ENCODE measurements at regions not wholly inside any gene's neighbourhood (a gene's known extent, or its start where the extent isn't known, plus 50 kb on each side); places are given as distances from the start of the nearest gene placed in this dataset.
A peak's percentile ranks its signal among the peaks of the same experiment; 100 is the strongest.

DNA sequence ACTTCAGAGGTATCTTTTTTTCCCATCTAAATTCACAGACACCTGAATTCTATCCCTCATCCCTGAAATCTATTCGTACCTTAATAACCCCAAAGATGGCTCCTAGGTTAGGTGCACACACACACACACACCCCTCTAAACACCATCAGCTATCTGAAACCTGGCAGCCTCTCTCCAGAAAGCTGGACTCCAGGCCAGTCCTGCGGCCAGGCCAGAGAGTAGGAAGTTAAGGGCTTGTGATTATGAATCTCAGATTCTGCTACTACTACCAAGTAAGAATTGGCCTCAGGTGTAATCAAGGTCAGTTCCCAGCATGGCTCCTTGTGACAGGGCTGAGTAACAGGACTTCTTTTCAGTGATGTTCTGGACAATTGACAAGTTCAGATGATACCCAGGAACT, 244.2 kb upstream of the SERP2 start:
- ChIA-PET POLR2A (no interaction called here), CTCF (interaction anchor here (0.6 kb wide), 1 partner anchor 837 kb away, joined by 3 read pairs; no protein-coding TSS in a partner anchor)
- H3K4me1 ChIP-seq (ENCODE audit: control insufficient read depth, insufficient read depth, low read length), result no peaks in the 10 kb centered on the region
- H3K4me3 ChIP-seq (ENCODE audit: low read depth, low read length), result no peak overlapping the region
- H3K36me3 ChIP-seq (ENCODE audit: control insufficient read depth in 2 of 2, insufficient read depth in 1 of 2, low read length in 2 of 2), result no peaks in the 10 kb centered on the region
- no peaks in the 10 kb centered on the region for H3K9me3 ChIP-seq (ENCODE audit: control insufficient read depth, insufficient read depth, low read depth, low read length)
- H3K27ac ChIP-seq (ENCODE audit: extremely low read depth, low read depth, low read length), result no peak overlapping the region
- TF ChIP-seq TRIM28 (IDR thresholded peaks at IDR 0.05; ENCODE audit: borderline replicate concordance, low read length) (no peak), FEZF1 (tag by site-specific recombination; IDR thresholded peaks at IDR 0.05) (no peak), ZNF221 (tag by site-specific recombination; IDR thresholded peaks at IDR 0.05; ENCODE audit: borderline replicate concordance) (no peak), ZNF202 (tag by site-specific recombination; IDR thresholded peaks at IDR 0.05; ENCODE audit: borderline replicate concordance) (no peak), GLIS1 (tag by site-specific recombination; IDR thresholded peaks at IDR 0.05) (no peak), ZNF776 (tag by site-specific recombination; IDR thresholded peaks at IDR 0.05; ENCODE audit: borderline replicate concordance) (no peak), ZNF530 (tag by site-specific recombination; IDR thresholded peaks at IDR 0.05; ENCODE audit: low read depth) (no peak), ZNF391 (tag by site-specific recombination; IDR thresholded peaks at IDR 0.05; ENCODE audit: borderline replicate concordance, low read depth) (no peak), ZNF623 (tag by site-specific recombination; IDR thresholded peaks at IDR 0.05) (no peak), ZNF626 (tag by site-specific recombination; IDR thresholded peaks at IDR 0.05) (no peak), ZFP41 (tag by site-specific recombination; IDR thresholded peaks at IDR 0.05; ENCODE audit: borderline replicate concordance) (no peak), GLI4 (tag by site-specific recombination; IDR thresholded peaks at IDR 0.05) (no peak), WT1 (tag by site-specific recombination; IDR thresholded peaks at IDR 0.05) (no peak), ZBTB20 (tag by site-specific recombination; IDR thresholded peaks at IDR 0.05) (no peak)
- TF ChIP-seq, protein P1, sequence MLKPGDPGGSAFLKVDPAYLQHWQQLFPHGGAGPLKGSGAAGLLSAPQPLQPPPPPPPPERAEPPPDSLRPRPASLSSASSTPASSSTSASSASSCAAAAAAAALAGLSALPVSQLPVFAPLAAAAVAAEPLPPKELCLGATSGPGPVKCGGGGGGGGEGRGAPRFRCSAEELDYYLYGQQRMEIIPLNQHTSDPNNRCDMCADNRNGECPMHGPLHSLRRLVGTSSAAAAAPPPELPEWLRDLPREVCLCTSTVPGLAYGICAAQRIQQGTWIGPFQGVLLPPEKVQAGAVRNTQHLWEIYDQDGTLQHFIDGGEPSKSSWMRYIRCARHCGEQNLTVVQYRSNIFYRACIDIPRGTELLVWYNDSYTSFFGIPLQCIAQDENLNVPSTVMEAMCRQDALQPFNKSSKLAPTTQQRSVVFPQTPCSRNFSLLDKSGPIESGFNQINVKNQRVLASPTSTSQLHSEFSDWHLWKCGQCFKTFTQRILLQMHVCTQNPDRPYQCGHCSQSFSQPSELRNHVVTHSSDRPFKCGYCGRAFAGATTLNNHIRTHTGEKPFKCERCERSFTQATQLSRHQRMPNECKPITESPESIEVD (tag by site-specific recombination; IDR thresholded peaks at IDR 0.05), result no peak
- TF ChIP-seq, protein P2, sequence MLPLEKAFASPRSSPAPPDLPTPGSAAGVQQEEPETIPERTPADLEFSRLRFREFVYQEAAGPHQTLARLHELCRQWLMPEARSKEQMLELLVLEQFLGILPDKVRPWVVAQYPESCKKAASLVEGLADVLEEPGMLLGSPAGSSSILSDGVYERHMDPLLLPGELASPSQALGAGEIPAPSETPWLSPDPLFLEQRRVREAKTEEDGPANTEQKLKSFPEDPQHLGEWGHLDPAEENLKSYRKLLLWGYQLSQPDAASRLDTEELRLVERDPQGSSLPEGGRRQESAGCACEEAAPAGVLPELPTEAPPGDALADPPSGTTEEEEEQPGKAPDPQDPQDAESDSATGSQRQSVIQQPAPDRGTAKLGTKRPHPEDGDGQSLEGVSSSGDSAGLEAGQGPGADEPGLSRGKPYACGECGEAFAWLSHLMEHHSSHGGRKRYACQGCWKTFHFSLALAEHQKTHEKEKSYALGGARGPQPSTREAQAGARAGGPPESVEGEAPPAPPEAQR (tag by site-specific recombination; IDR thresholded peaks at IDR 0.05), result no peak

DNA sequence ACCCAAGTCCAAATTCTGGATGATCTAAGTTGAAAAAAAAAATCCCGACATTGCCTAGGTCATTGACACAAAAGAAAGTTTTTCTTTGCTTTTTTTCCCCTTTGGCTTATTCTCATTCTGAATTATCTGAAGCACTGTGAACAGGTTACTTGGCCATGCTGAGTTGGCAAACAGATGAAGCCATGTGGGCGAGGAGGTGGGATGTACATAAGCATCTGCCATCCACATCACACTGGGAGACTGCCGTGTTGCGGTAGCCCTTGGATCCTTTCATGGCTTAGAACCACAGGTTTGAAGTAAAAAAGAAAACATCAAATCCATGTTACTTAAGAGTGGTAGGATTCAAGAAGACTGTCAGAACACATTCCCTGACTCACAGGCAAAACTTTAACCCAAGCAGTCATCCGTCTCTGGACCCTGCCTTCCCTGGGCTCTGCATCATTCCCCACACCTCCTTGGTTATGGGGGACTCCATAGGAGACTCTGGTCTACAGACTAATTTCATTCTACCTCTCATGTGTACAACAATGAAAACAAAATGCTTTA, 242.5 kb upstream of the SERP2 start:
- H3K4me1 ChIP-seq (ENCODE audit: control insufficient read depth, insufficient read depth, low read length), result no peaks in the 10 kb centered on the region
- no peak overlapping the region for H3K27ac ChIP-seq (ENCODE audit: extremely low read depth, low read depth, low read length)
- TF ChIP-seq ZNF140 (tag by site-specific recombination; IDR thresholded peaks at IDR 0.05) (no peak), ZFHX2 (tag by site-specific recombination; conservative IDR thresholded peaks at IDR 0.05) (peak; percentile 40; the same call in 1 of the 2 replicates), EGR2 (tag by site-specific recombination; IDR thresholded peaks at IDR 0.05; ENCODE audit: low read depth) (peak; percentile 44; the same call in 1 of the 2 replicates)
- H3K4me3 ChIP-seq (ENCODE audit: low read depth, low read length), result no peak overlapping the region
- CTCF ChIA-PET, result no interaction called here
- H3K36me3 ChIP-seq (ENCODE audit: control insufficient read depth in 2 of 2, insufficient read depth in 1 of 2, low read length in 2 of 2), result no peaks in the 10 kb centered on the region
- H3K9me3 ChIP-seq (ENCODE audit: control insufficient read depth, insufficient read depth, low read depth, low read length), result no peaks in the 10 kb centered on the region
- POLR2A ChIA-PET, result no interaction called here

DNA sequence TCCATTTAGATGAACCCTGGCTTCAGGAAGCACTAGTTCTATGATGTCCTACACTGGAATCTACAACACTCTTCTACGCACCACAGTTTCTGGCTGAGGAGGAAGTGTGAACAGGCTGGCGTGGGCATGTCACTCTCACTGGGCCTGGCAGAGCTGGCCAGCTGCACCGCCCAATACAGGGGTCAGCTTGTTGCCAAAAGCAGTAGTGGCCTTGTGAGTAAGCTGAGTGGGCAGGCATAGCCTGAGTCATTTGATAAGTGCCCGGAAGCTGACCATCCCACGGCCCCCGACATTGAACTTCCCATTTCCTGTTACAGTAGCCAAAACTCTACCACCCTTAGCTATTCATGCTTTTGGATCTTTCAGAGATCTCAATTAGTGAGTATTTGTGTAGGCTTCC, 240.9 kb upstream of the SERP2 start:
- Histone ChIP-seq H3K27ac (ENCODE audit: extremely low read depth, low read depth, low read length) (no peak overlapping the region), H3K9me3 (ENCODE audit: control insufficient read depth, insufficient read depth, low read depth, low read length) (no peaks in the 10 kb centered on the region), H3K36me3 (ENCODE audit: control insufficient read depth in 2 of 2, insufficient read depth in 1 of 2, low read length in 2 of 2) (no peaks in the 10 kb centered on the region), H3K4me1 (ENCODE audit: control insufficient read depth, insufficient read depth, low read length) (no peaks in the 10 kb centered on the region), H3K4me3 (ENCODE audit: low read depth, low read length) (no peak overlapping the region)
- CTCF ChIA-PET, result interaction anchor here (0.6 kb wide), 1 partner anchor 23 kb away, joined by 4 read pairs; no protein-coding TSS in a partner anchor
- POLR2A ChIA-PET, result no interaction called here
- TF ChIP-seq ZNF184 (tag by site-specific recombination; IDR thresholded peaks at IDR 0.05) (no peak), ZNF23 (tag by site-specific recombination; IDR thresholded peaks at IDR 0.05; ENCODE audit: borderline replicate concordance) (no peak), YY2 (tag by site-specific recombination; IDR thresholded peaks at IDR 0.05) (no peak), ZNF560 (tag by site-specific recombination; IDR thresholded peaks at IDR 0.05; ENCODE audit: borderline replicate concordance) (no peak), ZNF626 (tag by site-specific recombination; IDR thresholded peaks at IDR 0.05) (no peak), TCF7L2 (IDR thresholded peaks at IDR 0.05; ENCODE audit: borderline replicate concordance, low read depth, low read length) (no peak), ZNF423 (tag by site-specific recombination; IDR thresholded peaks at IDR 0.05) (no peak)
- TF ChIP-seq, protein P3, sequence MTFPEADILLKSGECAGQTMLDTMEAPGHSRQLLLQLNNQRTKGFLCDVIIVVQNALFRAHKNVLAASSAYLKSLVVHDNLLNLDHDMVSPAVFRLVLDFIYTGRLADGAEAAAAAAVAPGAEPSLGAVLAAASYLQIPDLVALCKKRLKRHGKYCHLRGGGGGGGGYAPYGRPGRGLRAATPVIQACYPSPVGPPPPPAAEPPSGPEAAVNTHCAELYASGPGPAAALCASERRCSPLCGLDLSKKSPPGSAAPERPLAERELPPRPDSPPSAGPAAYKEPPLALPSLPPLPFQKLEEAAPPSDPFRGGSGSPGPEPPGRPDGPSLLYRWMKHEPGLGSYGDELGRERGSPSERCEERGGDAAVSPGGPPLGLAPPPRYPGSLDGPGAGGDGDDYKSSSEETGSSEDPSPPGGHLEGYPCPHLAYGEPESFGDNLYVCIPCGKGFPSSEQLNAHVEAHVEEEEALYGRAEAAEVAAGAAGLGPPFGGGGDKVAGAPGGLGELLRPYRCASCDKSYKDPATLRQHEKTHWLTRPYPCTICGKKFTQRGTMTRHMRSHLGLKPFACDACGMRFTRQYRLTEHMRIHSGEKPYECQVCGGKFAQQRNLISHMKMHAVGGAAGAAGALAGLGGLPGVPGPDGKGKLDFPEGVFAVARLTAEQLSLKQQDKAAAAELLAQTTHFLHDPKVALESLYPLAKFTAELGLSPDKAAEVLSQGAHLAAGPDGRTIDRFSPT (tag by site-specific recombination; IDR thresholded peaks at IDR 0.05), result no peak
- TF ChIP-seq, protein P4, sequence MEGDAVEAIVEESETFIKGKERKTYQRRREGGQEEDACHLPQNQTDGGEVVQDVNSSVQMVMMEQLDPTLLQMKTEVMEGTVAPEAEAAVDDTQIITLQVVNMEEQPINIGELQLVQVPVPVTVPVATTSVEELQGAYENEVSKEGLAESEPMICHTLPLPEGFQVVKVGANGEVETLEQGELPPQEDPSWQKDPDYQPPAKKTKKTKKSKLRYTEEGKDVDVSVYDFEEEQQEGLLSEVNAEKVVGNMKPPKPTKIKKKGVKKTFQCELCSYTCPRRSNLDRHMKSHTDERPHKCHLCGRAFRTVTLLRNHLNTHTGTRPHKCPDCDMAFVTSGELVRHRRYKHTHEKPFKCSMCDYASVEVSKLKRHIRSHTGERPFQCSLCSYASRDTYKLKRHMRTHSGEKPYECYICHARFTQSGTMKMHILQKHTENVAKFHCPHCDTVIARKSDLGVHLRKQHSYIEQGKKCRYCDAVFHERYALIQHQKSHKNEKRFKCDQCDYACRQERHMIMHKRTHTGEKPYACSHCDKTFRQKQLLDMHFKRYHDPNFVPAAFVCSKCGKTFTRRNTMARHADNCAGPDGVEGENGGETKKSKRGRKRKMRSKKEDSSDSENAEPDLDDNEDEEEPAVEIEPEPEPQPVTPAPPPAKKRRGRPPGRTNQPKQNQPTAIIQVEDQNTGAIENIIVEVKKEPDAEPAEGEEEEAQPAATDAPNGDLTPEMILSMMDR (tag by site-specific recombination; IDR thresholded peaks at IDR 0.05), result no peak
